ENCODE measurements at regions not wholly inside any gene's neighbourhood (a gene's known extent, or its start where the extent isn't known, plus 50 kb on each side); places are given as distances from the start of the nearest gene placed in this dataset.
"Not testable (repeated sequence)": the region's sequence is repeated elsewhere in the genome, so short reads cannot be mapped to it uniquely, and the experiment has no call there.

- DNase-seq, result no peak
Observed at GRCh38 chr1:43108080-43108479, 64.0 kb downstream of the EBNA1BP2 start.

- DNase-seq, result no peak
Observed at GRCh38 chr1:43107664-43108063, 64.4 kb downstream of the EBNA1BP2 start.

GRCh38 chr1:43104027-43104763 is 67.9 kb downstream of the EBNA1BP2 start:
- DNase-seq, result no peak

- no peak for DNase-seq
Observed at GRCh38 chr1:43101061-43101460, 71.0 kb downstream of the EBNA1BP2 start.

GRCh38 chr1:43098200-43098599 is 73.9 kb downstream of the EBNA1BP2 start:
- no peak for DNase-seq

- DNase-seq, result not testable (repeated sequence)
Observed at GRCh38 chr1:43096528-43096927, 75.6 kb downstream of the EBNA1BP2 start.

GRCh38 chr1:43090812-43091211 is 81.3 kb downstream of the EBNA1BP2 start:
- DNase-seq, result not testable (repeated sequence)

GRCh38 chr1:43090157-43090556 is 81.9 kb downstream of the EBNA1BP2 start:
- DNase-seq, result not testable (repeated sequence)

GRCh38 chr1:43083375-43083891 is 88.7 kb downstream of the EBNA1BP2 start:
- DNase-seq, result no peak

GRCh38 chr1:43082740-43083139 is 89.3 kb downstream of the EBNA1BP2 start:
- no peak for DNase-seq

GRCh38 chr1:43077273-43077672 is 94.8 kb downstream of the EBNA1BP2 start:
- no peak for DNase-seq

- no peak for DNase-seq
Observed at GRCh38 chr1:43074709-43075108, 97.4 kb downstream of the EBNA1BP2 start.

- no peak for DNase-seq
Observed at GRCh38 chr1:43074244-43074643, 97.8 kb downstream of the EBNA1BP2 start.

GRCh38 chr1:43073490-43074230 is 98.4 kb downstream of the EBNA1BP2 start:
- DNase-seq, result peak; percentile 82

GRCh38 chr1:43072314-43072713 is 99.8 kb downstream of the EBNA1BP2 start:
- no peak for DNase-seq

GRCh38 chr1:43071241-43071640 is 100.8 kb downstream of the EBNA1BP2 start:
- no peak for DNase-seq

- DNase-seq, result no peak
Observed at GRCh38 chr1:43069461-43070050, 102.5 kb downstream of the EBNA1BP2 start.

GRCh38 chr1:43068911-43069310 is 103.2 kb downstream of the EBNA1BP2 start:
- DNase-seq, result no peak

- DNase-seq, result peak; percentile 36
Observed at GRCh38 chr1:43067977-43068751, 103.9 kb downstream of the EBNA1BP2 start.

GRCh38 chr1:43067233-43067745 is 104.8 kb downstream of the EBNA1BP2 start:
- DNase-seq, result no peak

GRCh38 chr1:43066578-43066977 is 105.5 kb downstream of the EBNA1BP2 start:
- DNase-seq, result no peak

Measured in hindlimb muscle (tissue), 1 donor.